Activated CD8-positive, alpha-beta memory T cell treated with anti-CD3 and anti-CD28 coated beads for 36 hours (primary cell): ENCODE measurements at regions not wholly inside any gene's neighbourhood (a gene's known extent, or its start where the extent isn't known, plus 50 kb on each side); places are given as distances from the start of the nearest gene placed in this dataset.

Source experiments
- CTCF ChIA-PET: fragments of 350-600 bp; sonication (Branson Sonifier 250); formaldehyde crosslinking; loops from one replicate; lab custom pipeline; 2021; ENCODE audit warnings: antibody characterized with exemption; lab: Charles Lee
- POLR2A ChIA-PET: fragments of 350-600 bp; sonication (Branson Sonifier 250); formaldehyde crosslinking; loops from one replicate; lab custom pipeline; 2021; ENCODE audit warnings: antibody characterized with exemption; lab: Charles Lee

DNA sequence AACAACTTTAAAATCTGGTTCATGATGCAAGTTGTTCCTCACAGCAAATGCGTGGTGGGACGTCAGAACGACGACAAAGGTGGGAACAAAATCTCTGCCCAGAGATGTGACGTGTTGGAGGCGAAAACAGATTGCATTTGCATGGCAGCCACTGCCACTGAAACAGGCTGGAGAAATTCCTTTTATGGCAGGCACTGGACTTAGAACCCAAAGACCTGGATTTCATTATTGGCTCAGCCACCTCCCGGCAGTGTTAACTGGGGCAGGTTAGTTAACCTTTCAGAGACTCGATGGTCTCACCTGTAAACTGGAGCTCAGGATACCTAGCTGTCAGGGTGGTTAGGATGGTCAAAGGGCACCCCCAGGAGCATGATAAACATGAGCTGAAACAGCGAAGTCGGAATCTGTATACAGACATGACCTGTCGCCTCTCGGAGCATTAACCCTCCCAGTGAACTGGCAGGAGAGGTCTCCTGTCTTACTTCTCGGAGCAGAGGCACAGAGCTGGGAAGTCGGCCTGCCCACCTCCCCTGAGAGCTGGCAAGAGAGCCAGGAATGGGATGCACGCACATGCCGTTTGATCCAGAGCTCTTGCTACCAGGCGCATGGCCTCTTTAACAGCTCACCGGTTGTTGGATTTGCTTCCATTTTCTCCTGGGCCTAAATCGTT, 59.2 kb upstream of the TARBP1 start:
- CTCF ChIA-PET: no interaction called here

GRCh38 chr1:234537236-234537635, 58.3 kb upstream of the TARBP1 start:
- POLR2A ChIA-PET: interaction anchor here (0.6 kb wide), 1 partner anchor 223 kb away, joined by 4 read pairs; no protein-coding TSS in a partner anchor
- CTCF ChIA-PET: no interaction called here

More for the DNA sequence above, 59.2 kb upstream of the TARBP1 start:
- POLR2A ChIA-PET: no interaction called here

- POLR2A ChIA-PET: interaction anchor here (0.6 kb wide), 1 partner anchor 222 kb away, joined by 4 read pairs; no protein-coding TSS in a partner anchor
- CTCF ChIA-PET: no interaction called here
These were observed 57.8 kb upstream of the TARBP1 start for GRCh38 chr1:234536741-234537140.

GRCh38 chr1:234535763-234536515, 57.0 kb upstream of the TARBP1 start:
- ChIA-PET CTCF (no interaction called here), POLR2A (no interaction called here)

DNA sequence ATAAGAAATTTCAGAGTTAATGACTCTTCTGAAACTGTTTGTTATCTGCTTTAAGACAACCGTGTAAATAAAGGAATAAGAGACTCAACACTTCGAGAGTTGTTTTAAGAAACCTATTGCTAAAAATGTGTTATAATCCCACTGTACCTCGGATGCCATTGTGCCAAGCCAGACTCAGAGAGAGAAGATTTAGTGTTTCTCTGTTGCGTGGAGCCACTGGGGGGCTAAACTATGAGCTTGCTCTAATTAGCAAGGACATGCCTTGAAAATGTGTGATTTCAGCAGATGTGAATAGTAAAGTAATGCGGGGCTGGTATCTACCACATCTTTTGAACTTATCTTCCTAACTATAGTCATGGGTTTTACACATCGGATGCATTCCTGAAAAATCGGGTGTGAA, 56.2 kb upstream of the TARBP1 start:
- ChIA-PET CTCF (no interaction called here), POLR2A (no interaction called here)

DNA sequence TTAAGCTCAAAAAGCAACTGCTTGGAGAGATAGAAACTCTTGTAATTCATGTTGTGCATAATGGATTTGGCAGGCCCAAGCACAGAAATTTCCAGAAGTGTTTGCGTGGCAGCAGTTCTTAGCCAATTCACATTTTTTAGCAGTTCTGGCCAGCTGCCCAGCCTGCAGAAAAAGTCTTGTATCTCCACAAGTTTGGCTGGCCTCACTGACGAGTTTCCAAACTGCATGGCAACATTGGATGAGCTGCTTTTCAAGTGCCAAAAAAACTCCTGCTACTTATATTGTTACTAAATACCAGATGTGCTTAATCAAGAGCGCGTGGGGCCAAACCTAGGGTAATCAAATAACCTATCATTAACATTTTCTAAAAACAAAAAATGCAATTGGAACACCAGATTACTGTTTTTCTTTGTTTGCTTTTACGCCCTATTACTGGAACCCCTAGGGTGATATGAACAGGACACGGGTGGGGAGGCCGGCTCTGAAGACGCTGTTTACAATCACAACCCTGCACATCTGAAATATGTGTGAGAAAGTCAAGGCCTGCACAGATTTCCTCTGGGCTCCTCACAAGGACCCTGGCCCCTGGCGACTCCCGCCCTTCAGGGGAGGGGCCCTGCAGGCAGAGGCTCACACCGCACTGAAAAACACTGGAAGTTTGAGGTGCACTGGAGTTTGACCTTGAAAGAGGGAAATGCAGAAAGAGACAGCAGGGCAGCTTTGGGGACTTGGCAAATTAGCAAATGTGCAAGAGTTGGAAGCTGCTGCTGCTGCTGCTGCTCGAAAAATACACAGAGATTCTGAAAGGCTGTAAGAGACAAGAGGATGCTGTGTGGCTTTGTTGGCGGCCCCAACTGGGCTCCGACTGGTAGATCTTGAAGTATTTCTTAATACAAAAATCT, 55.2 kb upstream of the TARBP1 start:
- ChIA-PET POLR2A (no interaction called here), CTCF (no interaction called here)

DNA sequence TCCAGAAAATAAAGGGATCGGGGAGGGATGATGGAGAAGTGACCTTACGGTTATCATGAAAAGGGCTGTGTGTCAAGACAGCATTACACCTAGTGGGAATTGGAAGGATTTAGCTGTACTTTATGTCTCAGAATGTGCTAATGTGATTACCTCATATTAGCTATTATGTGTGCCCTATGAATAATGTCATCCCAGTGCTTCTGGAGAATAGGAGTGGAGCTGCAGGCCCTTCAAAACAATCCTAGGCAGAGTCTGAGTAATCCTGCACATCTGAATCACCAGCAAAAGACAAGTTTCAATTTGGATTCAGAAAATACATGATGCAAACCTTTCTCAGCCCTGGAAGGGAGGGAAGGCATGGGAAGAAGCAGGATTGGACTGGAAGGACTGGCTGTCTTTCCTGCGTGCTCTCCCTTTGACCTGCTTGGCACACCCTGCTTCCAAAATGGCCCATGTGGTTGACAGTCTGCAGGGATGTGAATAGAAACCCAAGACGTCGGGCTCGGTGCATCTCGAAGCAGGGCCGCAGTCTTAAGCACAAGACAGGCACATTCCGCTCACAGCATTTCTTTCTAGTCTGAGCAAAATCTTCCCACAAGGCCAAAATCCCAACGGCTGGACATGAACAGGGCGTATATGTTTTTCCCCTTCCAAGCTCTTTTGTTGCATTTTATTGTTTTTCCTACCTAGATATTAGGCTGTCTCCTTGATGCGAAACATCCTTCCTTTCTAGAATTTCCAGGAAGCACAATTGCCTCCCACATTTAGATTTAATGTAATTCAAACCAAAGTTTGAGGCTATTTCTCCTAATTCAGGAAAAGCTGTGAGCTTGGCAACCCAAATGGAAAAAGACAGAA, 54.3 kb upstream of the TARBP1 start:
- POLR2A ChIA-PET: no interaction called here
- CTCF ChIA-PET: no interaction called here

DNA sequence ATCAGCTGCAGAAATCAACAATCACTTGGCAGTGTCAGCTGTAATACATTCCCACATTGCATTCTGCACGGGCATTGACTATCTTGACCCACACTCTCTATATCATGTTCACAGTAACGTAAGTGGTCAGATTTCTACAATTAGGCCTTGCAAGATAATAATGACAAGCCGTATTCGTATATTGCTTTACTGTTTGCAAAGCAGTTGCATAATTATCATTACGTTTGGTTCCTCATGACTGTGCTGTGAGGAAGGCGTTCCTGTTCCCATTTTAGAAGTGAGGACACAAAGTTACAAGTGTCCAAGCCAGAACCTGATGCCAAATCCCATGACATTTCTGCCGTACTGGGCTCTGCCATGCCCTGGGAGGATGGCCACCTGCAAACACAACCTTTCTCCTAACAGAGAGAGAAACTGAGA, 53.5 kb upstream of the TARBP1 start:
- ChIA-PET CTCF (no interaction called here), POLR2A (no interaction called here)

- ChIA-PET POLR2A (interaction anchor here (0.6 kb wide), 1 partner anchor 485 kb away, joined by 5 read pairs; no protein-coding TSS in a partner anchor), CTCF (interaction anchor here (1.5 kb wide), 1 partner anchor 12 kb away, joined by 4 read pairs; no protein-coding TSS in a partner anchor)
These were observed 52.2 kb upstream of the TARBP1 start for GRCh38 chr1:234531151-234531635.

DNA sequence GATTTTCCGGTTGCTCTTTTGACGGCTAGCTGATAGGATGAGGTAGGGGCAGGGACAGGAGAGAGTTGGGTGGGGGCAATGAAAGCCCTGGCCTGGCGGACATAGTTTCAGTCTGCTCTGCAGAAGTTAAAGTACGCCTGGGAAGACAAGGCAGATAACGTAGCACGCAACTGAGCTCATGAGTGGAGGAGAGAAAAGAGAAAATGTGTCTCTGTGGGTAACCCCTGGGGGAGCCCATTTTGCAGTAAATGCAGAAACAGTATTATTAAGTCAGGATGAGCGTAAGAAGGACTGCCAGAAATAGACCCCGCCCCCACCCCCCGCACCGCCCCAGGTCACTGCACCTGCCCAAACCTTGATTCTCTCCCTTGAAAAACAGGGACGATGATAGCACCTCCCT, 51.7 kb upstream of the TARBP1 start:
- ChIA-PET CTCF (interaction anchor here (1.5 kb wide), 1 partner anchor 12 kb away, joined by 4 read pairs; no protein-coding TSS in a partner anchor), POLR2A (no interaction called here)

DNA sequence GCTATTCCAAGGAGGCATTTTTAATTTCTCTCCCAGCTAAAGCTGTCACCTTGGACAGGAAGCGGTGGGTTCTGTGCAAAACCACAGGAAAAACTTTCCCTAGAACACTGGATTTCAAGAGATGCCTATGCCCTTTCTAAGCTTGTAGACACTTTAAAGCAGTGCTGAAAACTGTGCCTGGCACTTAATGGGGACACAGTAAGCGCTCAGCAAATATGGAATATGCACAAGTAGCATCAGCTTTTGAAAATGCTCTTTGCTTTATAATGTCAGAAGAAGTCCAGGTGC, 50.9 kb upstream of the TARBP1 start:
- ChIA-PET CTCF (no interaction called here), POLR2A (no interaction called here)

DNA sequence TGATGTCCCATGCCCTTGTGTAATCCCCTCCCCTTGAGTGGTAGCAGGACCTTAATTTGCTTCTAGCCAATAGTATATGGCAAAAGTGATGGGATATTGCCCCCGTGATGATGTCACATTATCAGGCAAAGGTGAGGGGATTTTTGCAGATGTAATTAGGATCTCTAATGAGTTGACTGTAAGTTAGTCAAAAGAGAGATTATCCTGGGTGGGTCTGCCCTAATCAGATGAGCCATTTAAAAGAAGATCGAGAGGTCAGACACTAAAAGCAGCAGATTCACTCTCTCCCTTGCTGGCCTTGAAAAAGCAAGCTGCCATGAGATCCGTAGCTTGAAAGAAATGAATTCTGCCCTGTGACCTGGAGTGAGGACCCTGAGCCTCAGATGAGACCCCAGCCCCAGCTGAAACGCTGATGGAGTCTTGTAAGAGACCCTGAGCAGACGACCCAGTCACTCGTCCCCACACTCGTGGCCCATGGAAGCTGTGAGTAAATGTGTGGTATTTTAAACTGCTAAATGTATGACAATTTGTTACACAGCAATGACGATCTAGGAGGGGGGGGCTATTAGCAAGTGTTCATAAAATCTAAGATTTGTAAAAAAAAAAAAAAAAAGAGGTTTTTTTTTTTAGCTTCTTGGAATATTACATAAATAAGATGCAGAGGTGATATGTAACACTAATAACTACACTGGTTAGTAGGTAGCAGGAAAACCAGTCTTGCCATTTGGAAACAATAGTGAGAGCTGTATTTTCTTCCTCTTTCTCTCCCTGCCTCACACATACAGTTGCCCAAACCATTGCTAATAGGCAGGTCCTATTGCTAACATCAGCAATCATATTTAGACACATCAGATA, 50.3 kb upstream of the TARBP1 start:
- CTCF ChIA-PET: interaction anchor here (0.7 kb wide), 1 partner anchor 10 kb away, joined by 3 read pairs; no protein-coding TSS in a partner anchor
- POLR2A ChIA-PET: no interaction called here
